ENCODE measurements at regions not wholly inside any gene's neighbourhood (a gene's known extent, or its start where the extent isn't known, plus 50 kb on each side); places are given as distances from the start of the nearest gene placed in this dataset.

DNA sequence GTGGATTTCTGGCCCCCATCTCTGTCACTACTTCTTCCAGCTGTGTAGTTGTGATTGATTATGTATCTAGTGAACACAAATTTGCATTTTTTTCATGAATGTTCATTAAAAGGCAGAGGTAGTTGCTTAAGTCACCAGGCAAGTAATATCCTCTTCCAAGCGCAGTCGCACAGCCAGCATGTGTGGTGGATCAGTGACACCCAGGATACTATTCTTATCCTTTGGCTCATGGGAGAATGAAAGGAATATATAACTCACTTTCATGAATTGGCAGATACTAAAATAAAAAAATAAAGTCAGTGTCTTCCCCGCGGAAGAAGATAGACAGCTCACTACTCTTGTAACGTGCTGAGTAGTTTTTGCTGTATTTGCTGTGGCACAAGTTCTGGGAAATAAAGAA lies 387.8 kb downstream of the CDH7 start:
- no peaks in the 10 kb centered on the region for H3K79me2 ChIP-seq (ENCODE audit: insufficient read depth, low read length)
- no peak overlapping the region for H3K27ac ChIP-seq (ENCODE audit: low read depth, low read length)
- no peak overlapping the region for H3K4me3 ChIP-seq (ENCODE audit: insufficient read depth, low read length, poor library complexity, severe bottlenecking)
- H3K4me2 ChIP-seq (ENCODE audit: low read depth, low read length, poor library complexity, severe bottlenecking): no peak overlapping the region
- no peaks in the 10 kb centered on the region for H3K9me3 ChIP-seq (ENCODE audit: insufficient read depth, low read length)
- no peaks in the 10 kb centered on the region for H3K9me2 ChIP-seq (replicated peaks; ENCODE audit: insufficient read depth, low read length)
- H3K36me3 ChIP-seq (ENCODE audit: low read length): no peaks in the 10 kb centered on the region
- no peaks in the 10 kb centered on the region for H4K20me1 ChIP-seq (ENCODE audit: low read depth, low read length)
- no peak overlapping the region for H3K9ac ChIP-seq (ENCODE audit: low read length)
- TF ChIP-seq, protein P1, sequence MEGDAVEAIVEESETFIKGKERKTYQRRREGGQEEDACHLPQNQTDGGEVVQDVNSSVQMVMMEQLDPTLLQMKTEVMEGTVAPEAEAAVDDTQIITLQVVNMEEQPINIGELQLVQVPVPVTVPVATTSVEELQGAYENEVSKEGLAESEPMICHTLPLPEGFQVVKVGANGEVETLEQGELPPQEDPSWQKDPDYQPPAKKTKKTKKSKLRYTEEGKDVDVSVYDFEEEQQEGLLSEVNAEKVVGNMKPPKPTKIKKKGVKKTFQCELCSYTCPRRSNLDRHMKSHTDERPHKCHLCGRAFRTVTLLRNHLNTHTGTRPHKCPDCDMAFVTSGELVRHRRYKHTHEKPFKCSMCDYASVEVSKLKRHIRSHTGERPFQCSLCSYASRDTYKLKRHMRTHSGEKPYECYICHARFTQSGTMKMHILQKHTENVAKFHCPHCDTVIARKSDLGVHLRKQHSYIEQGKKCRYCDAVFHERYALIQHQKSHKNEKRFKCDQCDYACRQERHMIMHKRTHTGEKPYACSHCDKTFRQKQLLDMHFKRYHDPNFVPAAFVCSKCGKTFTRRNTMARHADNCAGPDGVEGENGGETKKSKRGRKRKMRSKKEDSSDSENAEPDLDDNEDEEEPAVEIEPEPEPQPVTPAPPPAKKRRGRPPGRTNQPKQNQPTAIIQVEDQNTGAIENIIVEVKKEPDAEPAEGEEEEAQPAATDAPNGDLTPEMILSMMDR (IDR thresholded peaks at IDR 0.05; ENCODE audit: insufficient read depth, low read length, poor library complexity, severe bottlenecking): no peak
- TF ChIP-seq EZH2phosphoT487 (conservative IDR thresholded peaks at IDR 0.05; ENCODE audit: low read length): no peak
- H3K27me3 ChIP-seq (ENCODE audit: low read length): no peaks in the 10 kb centered on the region
- H3F3A ChIP-seq (ENCODE audit: insufficient read depth): no peaks in the 10 kb centered on the region
- H2AFZ ChIP-seq (ENCODE audit: low read depth, low read length, severe bottlenecking): no peak overlapping the region

DNA sequence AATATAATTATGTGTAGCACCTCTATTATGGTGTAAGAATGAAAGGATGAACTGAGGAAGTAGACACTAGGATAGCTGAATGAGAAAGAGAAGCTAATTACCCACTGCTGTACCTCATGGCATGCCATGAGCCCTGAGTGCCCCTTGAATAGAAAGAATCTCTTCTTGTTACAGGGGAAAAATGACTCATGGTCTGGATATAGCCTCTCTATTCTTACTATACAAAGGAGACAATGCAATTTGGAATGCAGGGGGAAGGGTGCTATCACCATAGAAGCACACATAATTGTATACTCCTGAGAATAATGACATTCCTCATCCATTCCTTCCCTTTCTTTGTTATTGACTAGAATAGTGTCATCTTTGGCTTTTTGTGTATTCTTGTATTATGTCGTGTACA lies 385.2 kb downstream of the CDH7 start:
- Histone ChIP-seq H3K9me2 (replicated peaks; ENCODE audit: insufficient read depth, low read length) (no peaks in the 10 kb centered on the region), H3K9ac (ENCODE audit: low read length) (no peak overlapping the region), H3K4me2 (ENCODE audit: low read depth, low read length, poor library complexity, severe bottlenecking) (no peak overlapping the region), H3F3A (ENCODE audit: insufficient read depth) (no peaks in the 10 kb centered on the region), H3K36me3 (ENCODE audit: low read length) (no peaks in the 10 kb centered on the region), H3K27me3 (ENCODE audit: low read length) (no peaks in the 10 kb centered on the region), H2AFZ (ENCODE audit: low read depth, low read length, severe bottlenecking) (no peak overlapping the region), H3K4me3 (ENCODE audit: insufficient read depth, low read length, poor library complexity, severe bottlenecking) (no peak overlapping the region), H3K27ac (ENCODE audit: low read depth, low read length) (no peak overlapping the region), H4K20me1 (ENCODE audit: low read depth, low read length) (no peaks in the 10 kb centered on the region), H3K79me2 (ENCODE audit: insufficient read depth, low read length) (no peaks in the 10 kb centered on the region), H3K9me3 (ENCODE audit: insufficient read depth, low read length) (no peaks in the 10 kb centered on the region)
- TF ChIP-seq, protein P1 (IDR thresholded peaks at IDR 0.05; ENCODE audit: insufficient read depth, low read length, poor library complexity, severe bottlenecking): no peak
- TF ChIP-seq EZH2phosphoT487 (conservative IDR thresholded peaks at IDR 0.05; ENCODE audit: low read length): no peak

DNA sequence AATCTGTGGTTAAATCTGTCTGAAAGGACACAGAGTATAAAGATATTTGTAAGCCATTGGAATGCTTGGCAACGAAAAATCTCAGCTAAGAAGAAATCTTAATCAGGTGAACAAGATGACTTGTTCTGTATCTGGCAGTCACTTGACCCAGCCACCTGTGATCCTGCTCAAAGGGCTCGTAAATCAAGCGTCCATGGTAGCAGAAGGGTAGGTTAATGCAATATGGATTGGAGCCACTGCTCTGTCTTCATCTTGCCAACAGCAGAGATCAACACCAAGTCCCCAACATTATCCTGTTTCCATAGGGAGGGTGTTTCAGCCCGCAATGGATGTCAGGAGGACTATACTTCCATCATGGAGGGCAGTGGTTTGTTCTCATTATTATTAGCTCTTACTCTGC lies 378.4 kb downstream of the CDH7 start:
- no peak overlapping the region for H3K4me2 ChIP-seq (ENCODE audit: low read depth, low read length, poor library complexity, severe bottlenecking)
- no peaks in the 10 kb centered on the region for H3K27me3 ChIP-seq (ENCODE audit: low read length)
- H3K36me3 ChIP-seq (ENCODE audit: low read length): no peaks in the 10 kb centered on the region

More for the DNA sequence above, 378.4 kb downstream of the CDH7 start:
- Histone ChIP-seq H3K9me2 (replicated peaks; ENCODE audit: insufficient read depth, low read length) (no peaks in the 10 kb centered on the region), H2AFZ (ENCODE audit: low read depth, low read length, severe bottlenecking) (no peak overlapping the region), H3K79me2 (ENCODE audit: insufficient read depth, low read length) (no peaks in the 10 kb centered on the region), H4K20me1 (ENCODE audit: low read depth, low read length) (no peaks in the 10 kb centered on the region), H3K27ac (ENCODE audit: low read depth, low read length) (no peak overlapping the region), H3K9me3 (ENCODE audit: insufficient read depth, low read length) (no peaks in the 10 kb centered on the region), H3K9ac (ENCODE audit: low read length) (no peak overlapping the region), H3F3A (ENCODE audit: insufficient read depth) (no peaks in the 10 kb centered on the region), H3K4me3 (ENCODE audit: insufficient read depth, low read length, poor library complexity, severe bottlenecking) (no peak overlapping the region)
- TF ChIP-seq EZH2phosphoT487 (conservative IDR thresholded peaks at IDR 0.05; ENCODE audit: low read length): no peak
- TF ChIP-seq, protein P1 (IDR thresholded peaks at IDR 0.05; ENCODE audit: insufficient read depth, low read length, poor library complexity, severe bottlenecking): no peak
